Omental fat pad (tissue), 3 donors: ENCODE measurements at regions not wholly inside any gene's neighbourhood (a gene's known extent, or its start where the extent isn't known, plus 50 kb on each side); places are given as distances from the start of the nearest gene placed in this dataset.
"Not testable (repeated sequence)": the region's sequence is repeated elsewhere in the genome, so short reads cannot be mapped to it uniquely, and the experiment has no call there.

Source experiments
- ATAC-seq: fragments of 150-250 bp; one replicate; pipeline ENCODE4 v1.9.1; 2016; ENCODE audit warnings: mild to moderate bottlenecking, moderate library complexity; ENCODE audit not compliant: low FRiP score
- DNase-seq: peaks from one replicate; pipeline ENCODE4 v3.0.0-alpha.2; 2019; ENCODE audit warnings: low spot score
- TF ChIP-seq, protein P1 (sequence below), 3 donors: fragments of 450-650 bp; IDR thresholded peaks; one replicate each; pipeline ENCODE4 v1.5.1; 2016 to 2017; ENCODE audit warnings: antibody characterized with exemption in 3 of 3, mild to moderate bottlenecking in 3 of 3, moderate library complexity in 2 of 3

GRCh38 chr5:116964438-116964837, 389.8 kb upstream of the SEMA6A start:
- DNase-seq (no peak), ATAC-seq (no peak)
- TF ChIP-seq, protein P1, sequence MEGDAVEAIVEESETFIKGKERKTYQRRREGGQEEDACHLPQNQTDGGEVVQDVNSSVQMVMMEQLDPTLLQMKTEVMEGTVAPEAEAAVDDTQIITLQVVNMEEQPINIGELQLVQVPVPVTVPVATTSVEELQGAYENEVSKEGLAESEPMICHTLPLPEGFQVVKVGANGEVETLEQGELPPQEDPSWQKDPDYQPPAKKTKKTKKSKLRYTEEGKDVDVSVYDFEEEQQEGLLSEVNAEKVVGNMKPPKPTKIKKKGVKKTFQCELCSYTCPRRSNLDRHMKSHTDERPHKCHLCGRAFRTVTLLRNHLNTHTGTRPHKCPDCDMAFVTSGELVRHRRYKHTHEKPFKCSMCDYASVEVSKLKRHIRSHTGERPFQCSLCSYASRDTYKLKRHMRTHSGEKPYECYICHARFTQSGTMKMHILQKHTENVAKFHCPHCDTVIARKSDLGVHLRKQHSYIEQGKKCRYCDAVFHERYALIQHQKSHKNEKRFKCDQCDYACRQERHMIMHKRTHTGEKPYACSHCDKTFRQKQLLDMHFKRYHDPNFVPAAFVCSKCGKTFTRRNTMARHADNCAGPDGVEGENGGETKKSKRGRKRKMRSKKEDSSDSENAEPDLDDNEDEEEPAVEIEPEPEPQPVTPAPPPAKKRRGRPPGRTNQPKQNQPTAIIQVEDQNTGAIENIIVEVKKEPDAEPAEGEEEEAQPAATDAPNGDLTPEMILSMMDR (IDR thresholded peaks at IDR 0.05): no peak

DNA sequence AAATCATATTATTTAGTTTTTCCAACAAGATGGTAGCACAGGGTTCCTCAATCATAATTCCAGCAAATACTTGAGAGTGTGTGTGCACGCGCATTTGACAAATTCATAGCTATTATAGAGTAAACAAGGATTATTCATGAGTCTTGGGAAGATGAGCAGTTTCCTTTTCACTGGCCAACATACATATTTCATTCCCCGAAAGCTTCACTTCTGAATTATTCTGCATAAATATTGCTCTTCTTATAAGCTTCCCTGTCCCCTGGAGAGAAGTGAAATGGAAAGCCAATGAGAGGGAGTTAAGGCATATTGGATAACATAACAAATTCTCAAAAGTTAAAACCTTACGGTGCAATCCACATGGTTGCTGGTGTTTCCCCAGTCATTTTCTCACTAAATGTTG, 386.4 kb upstream of the SEMA6A start:
- TF ChIP-seq, protein P1 (IDR thresholded peaks at IDR 0.05): no peak
- no peak for DNase-seq
- no peak for ATAC-seq

DNA sequence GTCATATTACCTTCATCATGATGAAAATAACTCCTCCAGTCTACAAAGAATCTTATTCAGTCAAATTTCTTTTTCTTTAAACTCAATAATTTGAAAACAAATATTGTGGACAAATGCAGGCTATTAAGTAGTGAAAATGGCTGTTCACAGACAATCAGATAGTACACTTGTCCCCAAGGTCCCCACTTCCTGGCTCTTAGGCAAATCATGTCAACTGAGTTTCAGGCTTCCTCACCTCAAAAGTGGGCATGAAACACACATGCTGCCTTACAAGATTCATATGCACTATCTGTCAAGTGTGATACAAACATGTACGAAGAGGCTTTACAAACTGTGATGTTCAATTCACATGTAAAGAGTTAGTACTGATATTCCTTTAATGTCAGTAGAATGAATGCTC, 385.2 kb upstream of the SEMA6A start:
- TF ChIP-seq, protein P1 (IDR thresholded peaks at IDR 0.05): no peak
- no peak for ATAC-seq
- no peak for DNase-seq

GRCh38 chr5:116953251-116953930, 378.8 kb upstream of the SEMA6A start:
- no peak for DNase-seq
- no peak for ATAC-seq
- TF ChIP-seq, protein P1 (IDR thresholded peaks at IDR 0.05): no peak

- TF ChIP-seq, protein P1 (IDR thresholded peaks at IDR 0.05): no peak
- no peak for DNase-seq
- ATAC-seq: no peak
These were observed 376.6 kb upstream of the SEMA6A start for GRCh38 chr5:116951219-116951618.

- no peak for ATAC-seq
- DNase-seq: peak; percentile 40
- TF ChIP-seq, protein P1 (IDR thresholded peaks at IDR 0.05): no peak
These were observed 373.3 kb upstream of the SEMA6A start for GRCh38 chr5:116947691-116948528.

- not testable (repeated sequence) for DNase-seq, ATAC-seq
These were observed 371.2 kb upstream of the SEMA6A start for GRCh38 chr5:116945613-116946382.
